OCI-LY7 (cell line): ENCODE measurements at regions not wholly inside any gene's neighbourhood (a gene's known extent, or its start where the extent isn't known, plus 50 kb on each side); places are given as distances from the start of the nearest gene placed in this dataset.

Experiments
- EZH2phosphoT487 ChIP-seq: fragments of 200-600 bp; sonication (generic); IDR thresholded peaks from 2 replicates; pipeline ENCODE4 v1.6.1; 2018; ENCODE audit warnings: low read depth, borderline replicate concordance, mild to moderate bottlenecking, mixed run types, antibody characterized with exemption, low read length, moderate library complexity, mixed read lengths
- TF ChIP-seq, protein P1 (sequence below): fragments of 200-600 bp; sonication (generic); conservative IDR thresholded peaks from 2 replicates; pipeline ENCODE4 v1.5.1; 2014; ENCODE audit warnings: mild to moderate bottlenecking, antibody characterized with exemption, low read length, moderate library complexity, mixed read lengths

DNA sequence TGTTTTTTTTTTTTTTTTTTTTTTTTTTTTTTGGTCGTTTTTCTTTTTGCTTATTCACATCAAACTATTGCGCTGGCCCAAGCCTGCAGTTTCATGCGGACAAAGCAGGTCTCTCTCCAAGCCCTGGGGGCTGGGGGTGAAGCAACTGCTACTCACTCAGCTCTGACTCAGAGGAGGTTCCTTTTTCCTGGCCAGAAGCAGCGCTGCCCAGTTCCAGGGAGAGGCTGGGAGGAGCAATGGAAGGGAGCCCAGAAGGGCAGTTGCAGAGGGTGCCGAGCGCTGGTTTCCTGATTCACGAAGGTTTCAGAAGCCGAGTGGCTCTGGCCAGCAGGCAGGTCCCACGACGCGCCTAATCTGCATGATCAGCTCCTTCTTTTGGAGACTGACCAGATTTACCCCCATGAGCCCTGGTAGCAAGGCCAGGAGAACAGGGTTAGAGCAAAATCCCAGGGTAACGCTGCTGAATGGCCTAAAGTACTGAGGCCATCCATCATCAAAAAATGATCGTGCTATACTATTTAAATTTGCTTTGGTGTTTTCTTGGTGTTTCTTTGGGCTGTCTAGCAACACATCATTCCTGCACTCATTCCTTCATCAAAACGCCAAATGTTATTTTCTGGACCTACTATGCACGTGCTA, 144.7 kb upstream of the SOX9 start:
- TF ChIP-seq, protein P1, sequence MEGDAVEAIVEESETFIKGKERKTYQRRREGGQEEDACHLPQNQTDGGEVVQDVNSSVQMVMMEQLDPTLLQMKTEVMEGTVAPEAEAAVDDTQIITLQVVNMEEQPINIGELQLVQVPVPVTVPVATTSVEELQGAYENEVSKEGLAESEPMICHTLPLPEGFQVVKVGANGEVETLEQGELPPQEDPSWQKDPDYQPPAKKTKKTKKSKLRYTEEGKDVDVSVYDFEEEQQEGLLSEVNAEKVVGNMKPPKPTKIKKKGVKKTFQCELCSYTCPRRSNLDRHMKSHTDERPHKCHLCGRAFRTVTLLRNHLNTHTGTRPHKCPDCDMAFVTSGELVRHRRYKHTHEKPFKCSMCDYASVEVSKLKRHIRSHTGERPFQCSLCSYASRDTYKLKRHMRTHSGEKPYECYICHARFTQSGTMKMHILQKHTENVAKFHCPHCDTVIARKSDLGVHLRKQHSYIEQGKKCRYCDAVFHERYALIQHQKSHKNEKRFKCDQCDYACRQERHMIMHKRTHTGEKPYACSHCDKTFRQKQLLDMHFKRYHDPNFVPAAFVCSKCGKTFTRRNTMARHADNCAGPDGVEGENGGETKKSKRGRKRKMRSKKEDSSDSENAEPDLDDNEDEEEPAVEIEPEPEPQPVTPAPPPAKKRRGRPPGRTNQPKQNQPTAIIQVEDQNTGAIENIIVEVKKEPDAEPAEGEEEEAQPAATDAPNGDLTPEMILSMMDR: no peak
- TF ChIP-seq EZH2phosphoT487: no peak
